Mesodermal cell (in vitro differentiated cells): ENCODE measurements at regions not wholly inside any gene's neighbourhood (a gene's known extent, or its start where the extent isn't known, plus 50 kb on each side); places are given as distances from the start of the nearest gene placed in this dataset.
"Not testable (repeated sequence)": the region's sequence is repeated elsewhere in the genome, so short reads cannot be mapped to it uniquely, and the experiment has no call there.

Experiments used
- H3K27ac ChIP-seq: 2 replicates; pipeline ENCODE4 v1.7.0; 2013; ENCODE audit warnings: mild to moderate bottlenecking, low read depth, low read length, moderate library complexity; ENCODE audit not compliant: severe bottlenecking
- H3K36me3 ChIP-seq: 2 replicates; pipeline ENCODE4 v1.7.1; 2013; ENCODE audit warnings: mild to moderate bottlenecking, low read length, moderate library complexity; ENCODE audit not compliant: control insufficient read depth, insufficient read depth
- H3K4me1 ChIP-seq: one replicate; pipeline ENCODE4 v1.7.1; 2013; ENCODE audit warnings: mild to moderate bottlenecking, low read length; ENCODE audit not compliant: insufficient read depth, control insufficient read depth, poor library complexity, severe bottlenecking
- H3K4me3 ChIP-seq: 2 replicates; pipeline ENCODE4 v1.7.0; 2013; ENCODE audit warnings: low read length, control low read depth, mild to moderate bottlenecking; ENCODE audit not compliant: insufficient read depth, poor library complexity, severe bottlenecking; ENCODE audit errors: extremely low read depth
- H3K9me3 ChIP-seq: 2 replicates; pipeline ENCODE4 v1.7.1; 2013; ENCODE audit warnings: mild to moderate bottlenecking, low read length, moderate library complexity; ENCODE audit not compliant: control insufficient read depth
- WGBS, 2 experiments: methylation state at CpG; one replicate each; pipeline ENCODE4 v1.1.5; 2013; ENCODE audit warnings: missing lambda C conversion rate in 2 of 2; ENCODE audit not compliant: insufficient coverage in 2 of 2; 5-methylcytosine and 5-hydroxymethylcytosine counted together

DNA sequence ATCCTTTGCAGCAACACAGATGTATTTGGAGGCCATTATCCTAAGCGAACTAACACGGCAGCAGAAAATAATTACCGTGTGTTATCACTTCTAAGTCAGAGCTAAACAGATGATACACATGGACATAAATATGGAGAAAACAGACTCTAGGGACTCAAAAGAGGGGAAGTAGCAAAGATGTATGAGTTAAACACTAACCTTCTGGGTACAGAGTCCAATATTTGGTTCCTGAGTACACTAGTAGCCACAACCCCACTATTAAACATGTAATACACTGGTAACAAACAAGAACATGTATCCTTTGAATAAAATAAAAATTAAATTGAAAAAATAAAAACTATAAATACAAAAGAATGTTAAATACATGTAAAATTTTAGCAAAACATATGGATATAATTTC, 118.0 kb upstream of the SLITRK5 start:
- Histone ChIP-seq H3K27ac (no peak overlapping the region), H3K4me1 (no peaks in the 10 kb centered on the region), H3K36me3 (no peaks in the 10 kb centered on the region), H3K4me3 (no peak overlapping the region), H3K9me3 (no peaks in the 10 kb centered on the region)
- WGBS, 2 experiments, result 100% methylated on average over 2 of the region's 3 CpGs; no CpG with 5 or more reads in 1 of the 2 experiments

DNA sequence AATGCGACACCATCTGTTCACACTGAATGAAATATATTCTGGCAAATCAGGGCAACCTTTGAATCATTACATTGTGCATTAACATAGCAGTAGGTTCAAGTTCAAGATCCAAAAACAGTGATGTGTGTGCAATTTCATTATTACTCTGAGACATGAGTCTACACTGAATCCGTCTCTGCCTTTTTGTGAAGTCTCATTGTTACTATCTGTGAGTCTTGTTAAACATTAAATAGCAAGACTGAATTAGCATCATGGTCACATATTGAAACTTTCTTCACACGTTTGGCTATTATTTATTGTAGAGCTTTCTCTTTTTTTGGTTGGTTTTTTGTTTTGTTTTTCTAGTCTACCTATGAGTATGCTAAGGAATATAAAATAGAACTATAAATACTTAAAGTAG, 117.1 kb upstream of the SLITRK5 start:
- Histone ChIP-seq H3K4me1 (no peaks in the 10 kb centered on the region), H3K4me3 (no peak overlapping the region), H3K9me3 (no peaks in the 10 kb centered on the region), H3K36me3 (no peaks in the 10 kb centered on the region), H3K27ac (no peak overlapping the region)
- WGBS, 2 experiments, result 83% methylated on average over 1 of the region's 3 CpGs; no CpG with 5 or more reads in 1 of the 2 experiments

DNA sequence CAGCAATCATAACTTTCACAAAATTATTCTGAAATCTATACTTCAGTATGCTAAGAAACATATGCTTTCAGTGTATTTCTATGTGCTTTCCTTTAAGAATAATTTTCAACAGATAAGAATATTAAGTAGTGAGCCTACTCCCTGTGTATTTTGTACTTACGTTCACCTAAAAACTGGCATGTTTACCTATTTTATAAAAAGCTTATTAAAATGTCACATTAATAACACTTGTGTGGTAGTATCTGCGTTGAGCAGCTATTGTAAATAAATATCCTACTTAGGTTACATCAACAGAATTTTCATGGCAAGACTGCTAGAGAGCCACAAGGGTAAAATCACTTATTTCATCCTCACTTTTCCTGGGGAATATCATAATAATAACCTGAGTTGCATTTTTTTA, 113.4 kb upstream of the SLITRK5 start:
- H3K4me3 ChIP-seq, result no peak overlapping the region
- no peak overlapping the region for H3K27ac ChIP-seq
- no peaks in the 10 kb centered on the region for H3K4me1 ChIP-seq
- no peaks in the 10 kb centered on the region for H3K9me3 ChIP-seq
- no peaks in the 10 kb centered on the region for H3K36me3 ChIP-seq
- no CpG with 5 or more reads among the region's 2 CpGs for WGBS, 2 experiments

DNA sequence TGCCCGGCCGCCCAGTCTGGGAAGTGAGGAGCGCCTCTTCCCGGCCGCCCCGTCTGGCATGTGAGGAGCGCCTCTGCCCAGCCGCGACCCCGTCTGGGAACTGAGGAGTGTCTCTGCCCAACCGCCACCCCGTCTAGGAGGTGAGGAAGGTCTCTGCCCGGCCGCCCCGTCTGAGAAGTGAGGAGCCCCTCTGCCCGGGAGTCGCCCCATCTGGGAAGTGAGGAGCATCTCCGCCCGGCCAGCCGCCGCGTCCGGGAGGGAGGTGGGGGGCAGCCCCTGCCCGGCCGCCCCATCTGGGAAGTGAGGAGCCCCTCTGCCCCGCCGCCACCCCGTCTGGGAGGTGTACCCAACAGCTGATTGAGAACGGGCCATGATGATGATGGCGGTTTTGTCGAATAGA, 109.6 kb upstream of the SLITRK5 start:
- not testable (repeated sequence) for H3K36me3 ChIP-seq, H3K4me1 ChIP-seq, H3K27ac ChIP-seq, H3K4me3 ChIP-seq, H3K9me3 ChIP-seq
- WGBS, 2 experiments, result 96 to 99% methylated on average over 14 to 21 of the region's 31 CpGs

DNA sequence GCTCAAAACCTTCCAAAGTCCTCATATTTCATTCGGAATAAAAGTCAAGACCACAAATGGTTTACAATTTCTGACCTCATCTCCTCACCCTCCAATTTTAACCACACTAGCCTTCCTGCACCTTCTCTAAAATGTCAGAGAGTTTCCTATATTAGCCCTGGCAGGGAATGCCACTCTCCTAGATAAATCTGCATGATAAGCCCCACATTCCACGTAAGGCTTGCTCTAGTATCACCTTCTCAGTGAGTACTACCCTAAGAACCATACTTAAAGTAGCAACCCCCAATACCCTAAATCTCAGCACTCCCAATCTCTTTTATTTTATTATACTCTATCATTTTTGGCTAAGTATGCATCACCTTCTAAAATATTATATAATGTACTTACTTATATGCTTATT, 100.5 kb upstream of the SLITRK5 start:
- H3K27ac ChIP-seq, result no peak overlapping the region
- WGBS, 2 experiments, result 65 to 86% methylated on average over 2 of the region's 2 CpGs
- H3K9me3 ChIP-seq, result no peaks in the 10 kb centered on the region
- H3K4me3 ChIP-seq, result no peak overlapping the region
- H3K36me3 ChIP-seq, result no peaks in the 10 kb centered on the region
- no peaks in the 10 kb centered on the region for H3K4me1 ChIP-seq

DNA sequence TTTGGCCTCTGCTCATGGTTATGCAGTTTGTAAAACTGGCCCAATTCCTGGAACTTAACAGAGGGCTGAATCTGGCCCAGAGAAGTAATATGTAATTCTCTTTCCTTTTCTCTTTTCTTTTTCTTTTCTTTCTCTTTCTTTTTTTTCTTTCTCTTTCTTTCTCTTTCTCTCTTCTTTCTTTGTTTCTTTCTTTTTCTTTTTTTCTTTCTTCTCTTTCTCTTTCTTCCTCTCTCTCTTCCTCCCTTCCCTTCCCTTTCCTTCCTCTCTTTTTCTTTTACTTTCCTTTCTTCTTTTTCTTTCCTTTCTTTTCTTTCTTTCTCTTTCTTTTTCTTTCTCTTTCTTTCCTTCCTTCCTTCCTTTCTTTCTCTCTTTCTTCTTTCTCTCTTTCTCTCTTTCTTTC, 88.8 kb upstream of the SLITRK5 start:
- Histone ChIP-seq H3K4me3 (no peak overlapping the region), H3K36me3 (no peaks in the 10 kb centered on the region), H3K9me3 (no peaks in the 10 kb centered on the region), H3K4me1 (no peaks in the 10 kb centered on the region), H3K27ac (no peak overlapping the region)

DNA sequence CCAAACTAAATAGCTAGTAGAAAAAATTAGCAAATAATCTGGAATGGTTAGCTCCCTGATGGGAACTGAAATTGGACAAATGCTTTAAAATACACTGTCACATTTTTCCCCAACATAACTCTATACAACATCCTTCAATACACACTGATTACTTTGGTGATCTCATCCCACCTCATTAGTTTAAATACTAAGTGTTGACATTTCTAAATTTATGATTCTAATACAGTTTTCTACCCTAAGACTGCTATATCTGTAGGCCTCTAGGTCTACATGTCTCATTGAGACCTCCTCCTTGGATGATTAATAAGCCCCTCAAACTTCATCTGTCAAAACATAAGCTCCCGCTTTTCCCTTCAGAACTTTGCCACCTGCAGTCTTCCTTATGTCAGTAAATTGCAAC, 80.7 kb upstream of the SLITRK5 start:
- Histone ChIP-seq H3K9me3 (no peaks in the 10 kb centered on the region), H3K36me3 (no peaks in the 10 kb centered on the region), H3K4me1 (no peaks in the 10 kb centered on the region), H3K27ac (no peak overlapping the region), H3K4me3 (no peak overlapping the region)
- WGBS, 2 experiments, result no CpG with 5 or more reads among the region's 1 CpG

DNA sequence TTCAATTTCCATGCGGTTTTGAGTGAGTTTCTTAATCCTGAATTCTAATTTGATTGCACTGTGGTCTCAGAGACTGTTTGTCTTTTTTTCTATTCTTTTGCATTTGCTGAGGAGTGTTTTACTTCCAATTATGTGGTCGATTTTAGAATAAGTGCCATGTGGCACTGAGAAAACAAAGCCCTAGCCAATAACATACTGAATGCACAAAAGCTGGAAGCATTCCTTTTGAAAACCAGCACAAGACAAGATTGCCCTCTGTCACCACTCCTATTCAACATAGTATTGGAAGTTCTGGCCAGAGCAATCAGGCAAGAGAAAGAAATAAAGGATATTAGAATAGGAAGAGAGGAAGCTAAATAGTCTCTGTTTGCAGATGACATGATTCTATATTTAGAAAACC, 66.7 kb upstream of the SLITRK5 start:
- not testable (repeated sequence) for H3K27ac ChIP-seq, H3K9me3 ChIP-seq
- WGBS, 2 experiments, result 100% methylated on average over 1 of the region's 2 CpGs; no CpG with 5 or more reads in 1 of the 2 experiments

DNA sequence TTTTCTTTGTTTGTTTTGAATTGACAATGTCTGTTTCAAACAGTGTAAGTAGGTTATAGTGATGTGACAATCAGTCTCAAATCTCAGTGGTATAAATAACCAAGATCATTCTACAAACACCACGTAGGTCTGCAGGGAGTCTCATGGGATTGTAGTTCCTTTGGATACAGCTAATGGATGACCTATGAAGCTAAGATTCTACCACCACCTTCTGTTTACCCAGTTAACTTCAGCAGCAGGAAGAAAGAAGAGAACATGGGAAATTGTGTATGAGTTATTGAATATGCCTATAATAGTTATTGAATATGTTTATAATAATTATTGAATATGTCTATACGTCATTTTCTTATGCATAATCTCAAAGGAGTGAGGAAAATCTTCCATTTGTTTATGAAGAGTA, 63.9 kb upstream of the SLITRK5 start:
- H3K36me3 ChIP-seq, result no peaks in the 10 kb centered on the region
- WGBS, 2 experiments, result no CpG with 5 or more reads among the region's 2 CpGs
- H3K4me3 ChIP-seq, result no peak overlapping the region
- H3K4me1 ChIP-seq, result no peaks in the 10 kb centered on the region
- no peak overlapping the region for H3K27ac ChIP-seq
- H3K9me3 ChIP-seq, result no peaks in the 10 kb centered on the region

More for the DNA sequence above, 66.7 kb upstream of the SLITRK5 start:
- H3K4me1 ChIP-seq, H3K36me3 ChIP-seq, H3K4me3 ChIP-seq: not testable (repeated sequence)

DNA sequence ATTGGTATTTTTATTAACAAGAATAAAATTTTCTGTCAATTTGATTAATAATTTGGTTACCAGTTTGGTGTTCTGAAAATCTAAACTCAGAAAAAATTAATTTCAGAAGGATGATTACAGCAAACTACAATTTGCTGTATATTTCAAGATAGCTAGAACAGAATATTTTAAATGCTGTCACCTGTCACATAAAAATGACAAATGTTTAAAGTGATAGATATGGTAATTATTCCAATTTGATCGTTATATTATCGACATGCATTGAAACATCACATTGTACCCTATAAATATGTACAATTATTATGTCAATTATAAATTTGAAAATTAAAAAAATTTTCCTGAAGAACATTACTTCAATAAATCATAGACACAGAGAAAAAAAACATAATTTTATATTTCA, 56.9 kb upstream of the SLITRK5 start:
- no CpG with 5 or more reads among the region's 2 CpGs for WGBS, 2 experiments

More for the DNA sequence above, 56.9 kb upstream of the SLITRK5 start:
- Histone ChIP-seq H3K4me1 (no peaks in the 10 kb centered on the region), H3K4me3 (no peak overlapping the region), H3K9me3 (no peaks in the 10 kb centered on the region), H3K27ac (no peak overlapping the region), H3K36me3 (no peaks in the 10 kb centered on the region)
